Kidney epithelial cell (primary cell): ENCODE measurements at regions not wholly inside any gene's neighbourhood (a gene's known extent, or its start where the extent isn't known, plus 50 kb on each side); places are given as distances from the start of the nearest gene placed in this dataset.
"Not testable (repeated sequence)": the region's sequence is repeated elsewhere in the genome, so short reads cannot be mapped to it uniquely, and the experiment has no call there.

Experiments used
- DNase-seq: peaks from one replicate; pipeline ENCODE4 v3.0.0-alpha.2; 2010; ENCODE audit warnings: low read depth
- H3K27me3 ChIP-seq: 2 replicates; pipeline ENCODE4 v1.6.0; 2011; ENCODE audit warnings: low read length; ENCODE audit not compliant: control insufficient read depth, insufficient read depth
- H3K36me3 ChIP-seq: 2 replicates; pipeline ENCODE4 v1.5.1; 2011; ENCODE audit warnings: low read length; ENCODE audit not compliant: control insufficient read depth, insufficient read depth
- H3K4me3 ChIP-seq: 2 replicates; pipeline ENCODE4 v1.5.1; 2011; ENCODE audit warnings: low read depth, mild to moderate bottlenecking, control low read depth, low read length
- CTCF ChIP-seq: IDR thresholded peaks from 2 replicates; pipeline ENCODE4 v1.5.1; 2011; ENCODE audit warnings: mild to moderate bottlenecking, moderate library complexity, low read length, control low read depth, inconsistent platforms; ENCODE audit not compliant: insufficient read depth, poor library complexity, severe bottlenecking

- Histone ChIP-seq H3K4me3 (no peak overlapping the region), H3K27me3 (no peaks in the 10 kb centered on the region), H3K36me3 (no peaks in the 10 kb centered on the region)
- no peak for TF ChIP-seq CTCF
- no peak for DNase-seq
Measured at GRCh38 chr5:42875785-42876374, 64.2 kb upstream of the SELENOP start.

GRCh38 chr5:42875211-42875610 lies 63.5 kb upstream of the SELENOP start:
- no peak overlapping the region for H3K4me3 ChIP-seq
- TF ChIP-seq CTCF = no peak
- no peaks in the 10 kb centered on the region for H3K27me3 ChIP-seq
- no peaks in the 10 kb centered on the region for H3K36me3 ChIP-seq
- no peak for DNase-seq

DNA sequence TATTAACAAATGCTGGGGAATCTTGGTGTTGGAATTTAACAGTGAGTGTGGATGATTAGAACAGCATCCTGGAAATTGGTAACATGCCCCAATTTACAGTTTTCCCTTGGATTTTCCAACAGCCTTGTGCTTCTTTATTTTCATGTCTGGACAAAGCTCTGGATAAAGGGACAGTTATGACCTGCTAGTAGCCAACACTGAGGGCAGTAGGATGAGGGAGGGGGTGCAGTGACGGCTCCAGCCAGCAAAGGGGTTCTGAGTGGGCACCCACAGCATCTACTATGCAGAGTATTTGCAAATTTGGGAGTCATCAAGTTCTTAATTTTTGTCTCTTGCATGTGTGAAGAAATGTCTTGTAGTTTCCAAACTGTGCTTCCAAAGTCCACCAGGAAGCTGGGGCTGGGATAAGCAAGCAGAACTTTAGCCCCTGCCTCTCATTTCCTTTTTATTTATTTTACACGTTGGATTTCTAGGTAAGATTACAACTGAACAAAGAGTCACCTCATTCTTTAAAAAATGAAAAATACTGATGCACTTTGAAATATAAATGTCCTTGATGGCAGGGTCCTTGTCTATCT lies 63.0 kb upstream of the SELENOP start:
- Histone ChIP-seq H3K36me3 (no peaks in the 10 kb centered on the region), H3K4me3 (no peak overlapping the region), H3K27me3 (no peaks in the 10 kb centered on the region)
- no peak for TF ChIP-seq CTCF
- no peak for DNase-seq

DNA sequence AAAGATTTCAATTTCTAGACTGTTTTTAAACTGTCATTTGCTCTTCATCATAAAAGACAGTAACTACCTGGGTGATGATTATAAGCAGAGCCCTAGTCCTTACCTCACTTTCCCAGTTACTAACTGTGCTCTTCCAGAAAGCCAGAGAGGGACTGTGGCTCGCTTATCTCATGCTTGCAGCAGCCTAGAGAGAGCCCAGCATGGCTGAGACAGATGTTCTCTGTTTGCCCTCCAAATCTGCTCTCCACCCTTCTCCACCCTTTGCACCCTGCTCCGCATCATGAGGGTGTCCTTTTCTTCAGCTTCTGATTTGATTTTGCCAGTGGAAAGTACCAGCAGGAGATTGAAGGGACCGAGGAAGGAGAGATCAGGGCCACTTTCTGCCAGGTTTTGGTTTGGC lies 61.2 kb upstream of the SELENOP start:
- DNase-seq = no peak
- Histone ChIP-seq H3K27me3 (no peaks in the 10 kb centered on the region), H3K4me3 (no peak overlapping the region), H3K36me3 (no peaks in the 10 kb centered on the region)
- TF ChIP-seq CTCF = no peak

- Histone ChIP-seq H3K4me3 (no peak overlapping the region), H3K36me3 (no peaks in the 10 kb centered on the region), H3K27me3 (no peaks in the 10 kb centered on the region)
- no peak for TF ChIP-seq CTCF
- DNase-seq = no peak
Measured at GRCh38 chr5:42870882-42871418, 59.3 kb upstream of the SELENOP start.

- not testable (repeated sequence) for H3K36me3 ChIP-seq, H3K27me3 ChIP-seq, DNase-seq, H3K4me3 ChIP-seq
Measured at GRCh38 chr5:42868417-42868816, 56.7 kb upstream of the SELENOP start.

- H3K27me3 ChIP-seq, H3K4me3 ChIP-seq, DNase-seq, H3K36me3 ChIP-seq: not testable (repeated sequence)
Measured at GRCh38 chr5:42864749-42865148, 53.1 kb upstream of the SELENOP start.
